GM12875 (cell line): ENCODE measurements at regions not wholly inside any gene's neighbourhood (a gene's known extent, or its start where the extent isn't known, plus 50 kb on each side); places are given as distances from the start of the nearest gene placed in this dataset.

Experiments used
- H3K4me3 ChIP-seq: one replicate; pipeline ENCODE4 v1.5.1; 2011; ENCODE audit warnings: low read depth, low read length, control low read depth
- TF ChIP-seq, protein P1 (sequence below): IDR thresholded peaks from 2 replicates; pipeline ENCODE4 v1.5.1; 2011; ENCODE audit warnings: low read depth, mild to moderate bottlenecking, control low read depth, inconsistent platforms, low read length, moderate library complexity, borderline replicate concordance; ENCODE audit not compliant: insufficient read depth

- TF ChIP-seq, protein P1, sequence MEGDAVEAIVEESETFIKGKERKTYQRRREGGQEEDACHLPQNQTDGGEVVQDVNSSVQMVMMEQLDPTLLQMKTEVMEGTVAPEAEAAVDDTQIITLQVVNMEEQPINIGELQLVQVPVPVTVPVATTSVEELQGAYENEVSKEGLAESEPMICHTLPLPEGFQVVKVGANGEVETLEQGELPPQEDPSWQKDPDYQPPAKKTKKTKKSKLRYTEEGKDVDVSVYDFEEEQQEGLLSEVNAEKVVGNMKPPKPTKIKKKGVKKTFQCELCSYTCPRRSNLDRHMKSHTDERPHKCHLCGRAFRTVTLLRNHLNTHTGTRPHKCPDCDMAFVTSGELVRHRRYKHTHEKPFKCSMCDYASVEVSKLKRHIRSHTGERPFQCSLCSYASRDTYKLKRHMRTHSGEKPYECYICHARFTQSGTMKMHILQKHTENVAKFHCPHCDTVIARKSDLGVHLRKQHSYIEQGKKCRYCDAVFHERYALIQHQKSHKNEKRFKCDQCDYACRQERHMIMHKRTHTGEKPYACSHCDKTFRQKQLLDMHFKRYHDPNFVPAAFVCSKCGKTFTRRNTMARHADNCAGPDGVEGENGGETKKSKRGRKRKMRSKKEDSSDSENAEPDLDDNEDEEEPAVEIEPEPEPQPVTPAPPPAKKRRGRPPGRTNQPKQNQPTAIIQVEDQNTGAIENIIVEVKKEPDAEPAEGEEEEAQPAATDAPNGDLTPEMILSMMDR = no peak
Observed at GRCh38 chr20:58139849-58140786, 88.3 kb downstream of the ANKRD60 start.

DNA sequence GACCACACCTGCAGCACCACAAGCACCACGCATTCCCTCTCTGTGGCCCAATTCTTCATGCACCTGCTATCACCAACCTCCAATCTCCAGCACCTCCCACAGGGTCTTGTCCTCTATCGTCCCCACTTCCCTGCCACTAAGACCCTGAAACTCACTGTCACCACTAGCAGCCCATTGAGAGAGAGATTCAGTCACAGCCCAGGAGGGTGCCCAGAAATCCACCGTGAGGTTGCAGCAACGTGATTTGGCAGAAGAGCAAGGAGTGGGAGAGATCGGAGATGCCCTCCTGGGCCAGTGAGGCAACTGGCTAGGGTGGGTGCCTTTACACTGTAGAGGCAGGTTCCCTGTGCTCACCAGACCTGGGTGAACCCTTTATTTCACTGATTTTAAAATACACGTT lies 90.1 kb downstream of the ANKRD60 start:
- TF ChIP-seq, protein P1 = no peak

More at GRCh38 chr20:58139849-58140786, 88.3 kb downstream of the ANKRD60 start:
- H3K4me3 ChIP-seq = no peak overlapping the region

DNA sequence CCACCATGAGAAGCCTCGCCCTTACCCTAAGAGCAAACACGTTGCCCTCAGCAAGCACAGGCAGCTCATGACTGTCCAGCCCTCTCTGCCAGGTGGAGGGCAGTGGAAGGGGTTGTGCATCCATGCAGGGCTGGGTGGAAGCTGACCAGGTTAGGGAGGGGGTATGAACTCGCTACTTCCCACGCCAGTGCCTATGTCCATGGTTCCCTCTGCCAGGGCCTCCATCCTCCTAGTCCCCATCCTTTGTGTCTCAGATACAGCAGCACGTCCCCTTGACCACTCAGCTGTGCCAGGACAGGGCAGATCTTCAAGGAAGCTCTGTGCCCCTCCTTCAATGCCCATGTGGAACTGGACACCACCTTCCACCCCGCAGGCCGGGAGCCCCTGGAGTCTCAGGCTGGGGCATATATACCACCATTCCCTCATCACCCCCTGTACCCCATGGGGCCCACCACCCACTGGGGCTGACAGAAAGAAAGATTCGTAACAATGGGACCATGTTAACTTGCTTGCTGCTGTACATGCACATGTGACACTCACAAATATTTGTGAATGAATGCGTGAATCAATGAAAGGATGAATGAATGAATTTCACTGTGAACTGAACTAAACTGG lies 90.7 kb downstream of the ANKRD60 start:
- TF ChIP-seq, protein P1 = no peak
- no peak overlapping the region for H3K4me3 ChIP-seq

More for the DNA sequence above, 90.1 kb downstream of the ANKRD60 start:
- H3K4me3 ChIP-seq = no peak overlapping the region

GRCh38 chr20:58137236-58137635 lies 91.2 kb downstream of the ANKRD60 start:
- no peak overlapping the region for H3K4me3 ChIP-seq
- TF ChIP-seq, protein P1 = no peak

GRCh38 chr20:58136149-58136484 lies 92.3 kb downstream of the ANKRD60 start:
- TF ChIP-seq, protein P1 = no peak
- no peak overlapping the region for H3K4me3 ChIP-seq

GRCh38 chr20:58135441-58136148 lies 92.9 kb downstream of the ANKRD60 start:
- TF ChIP-seq, protein P1 = no peak
- H3K4me3 ChIP-seq = no peak overlapping the region
